ENCODE measurements at regions not wholly inside any gene's neighbourhood (a gene's known extent, or its start where the extent isn't known, plus 50 kb on each side); places are given as distances from the start of the nearest gene placed in this dataset.
"Not testable (repeated sequence)": the region's sequence is repeated elsewhere in the genome, so short reads cannot be mapped to it uniquely, and the experiment has no call there.

GRCh38 chrY:14356154-14356553 is 168.2 kb upstream of the NLGN4Y start:
- DNase-seq: no peak

GRCh38 chrY:14360748-14361500 is 163.4 kb upstream of the NLGN4Y start:
- no peak for DNase-seq

GRCh38 chrY:14373608-14374007 is 150.7 kb upstream of the NLGN4Y start:
- no peak for DNase-seq

DNA sequence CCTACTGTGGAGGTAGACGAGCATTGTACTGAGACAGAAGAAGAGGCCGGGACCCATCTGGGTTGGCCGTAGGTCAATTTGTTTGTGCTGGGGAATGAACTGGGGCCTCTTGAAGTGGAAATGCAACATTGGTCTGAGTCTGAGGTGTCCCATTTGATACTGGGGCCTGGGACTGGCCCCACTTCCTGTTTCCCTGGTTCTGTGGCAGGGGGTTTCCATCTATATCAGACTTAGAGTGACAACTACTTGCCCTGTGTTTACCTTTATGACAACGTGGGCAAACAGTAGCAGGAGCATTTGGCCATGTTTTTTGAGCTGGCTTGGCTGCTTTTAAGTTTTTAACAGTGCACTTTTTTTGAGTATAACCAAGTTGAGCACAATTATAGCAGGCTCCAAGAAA is 146.1 kb upstream of the NLGN4Y start:
- no peak for DNase-seq

GRCh38 chrY:14410549-14411030 is 113.7 kb upstream of the NLGN4Y start:
- not testable (repeated sequence) for DNase-seq

- no peak for DNase-seq
Observed at GRCh38 chrY:14411334-14411733, 113.0 kb upstream of the NLGN4Y start.

GRCh38 chrY:14436546-14436945 is 87.8 kb upstream of the NLGN4Y start:
- no peak for DNase-seq

DNA sequence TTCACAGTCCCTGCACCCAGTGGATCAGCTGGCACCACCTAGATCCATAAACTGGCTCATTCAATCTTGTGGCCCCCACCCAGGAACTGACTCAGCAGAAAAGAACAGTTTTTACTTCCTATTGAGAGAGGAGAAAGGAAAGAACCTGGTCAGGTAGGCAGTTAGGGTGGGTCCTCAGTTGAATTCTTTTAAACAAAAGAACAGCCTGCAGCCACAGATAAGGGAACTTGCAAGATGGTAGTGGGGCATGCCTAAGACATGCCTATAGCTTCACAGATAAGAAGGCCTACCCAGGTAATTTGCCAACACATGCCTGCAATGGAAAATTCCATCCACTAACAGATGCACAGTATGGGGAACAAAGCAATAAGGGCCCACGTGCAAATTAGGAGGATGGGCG is 86.7 kb upstream of the NLGN4Y start:
- no peak for DNase-seq

DNA sequence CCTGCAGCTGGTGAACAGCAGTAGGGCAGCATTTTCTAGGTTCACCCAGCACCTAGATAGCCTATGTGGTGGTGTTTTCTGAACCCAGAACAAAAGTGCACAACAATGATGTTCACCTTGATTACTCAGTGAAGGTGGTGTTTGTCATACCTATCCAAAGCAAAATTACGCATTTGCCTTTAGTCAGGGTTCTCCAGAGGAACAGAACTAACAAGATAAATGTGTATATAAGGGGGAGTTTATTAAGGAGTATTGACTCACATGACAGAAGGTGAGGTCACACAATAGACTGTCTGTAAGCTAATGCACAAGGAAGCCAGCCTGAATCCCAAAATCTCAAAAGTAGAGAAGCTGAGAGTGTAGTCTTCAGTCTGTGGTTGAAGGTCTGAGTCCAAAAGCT is 85.9 kb upstream of the NLGN4Y start:
- no peak for DNase-seq

DNA sequence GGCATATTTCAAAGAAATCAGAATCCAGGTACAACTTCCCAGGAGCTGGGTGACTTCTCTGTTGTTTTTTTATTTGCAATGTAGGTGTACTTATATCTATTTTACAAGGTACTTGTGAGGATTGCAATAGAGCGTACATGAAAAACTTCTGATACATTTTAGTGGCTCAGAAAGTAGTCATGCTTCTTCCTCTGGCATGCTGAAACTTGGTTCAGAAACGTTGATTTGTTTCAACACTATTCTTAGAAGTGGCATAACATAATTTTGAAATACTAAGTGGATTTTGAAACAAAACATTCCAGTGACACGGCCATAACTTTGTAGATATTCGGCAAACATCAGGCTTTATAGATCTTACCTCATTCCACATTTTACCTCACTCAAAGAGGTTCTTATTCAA is 79.8 kb upstream of the NLGN4Y start:
- DNase-seq: no peak

DNA sequence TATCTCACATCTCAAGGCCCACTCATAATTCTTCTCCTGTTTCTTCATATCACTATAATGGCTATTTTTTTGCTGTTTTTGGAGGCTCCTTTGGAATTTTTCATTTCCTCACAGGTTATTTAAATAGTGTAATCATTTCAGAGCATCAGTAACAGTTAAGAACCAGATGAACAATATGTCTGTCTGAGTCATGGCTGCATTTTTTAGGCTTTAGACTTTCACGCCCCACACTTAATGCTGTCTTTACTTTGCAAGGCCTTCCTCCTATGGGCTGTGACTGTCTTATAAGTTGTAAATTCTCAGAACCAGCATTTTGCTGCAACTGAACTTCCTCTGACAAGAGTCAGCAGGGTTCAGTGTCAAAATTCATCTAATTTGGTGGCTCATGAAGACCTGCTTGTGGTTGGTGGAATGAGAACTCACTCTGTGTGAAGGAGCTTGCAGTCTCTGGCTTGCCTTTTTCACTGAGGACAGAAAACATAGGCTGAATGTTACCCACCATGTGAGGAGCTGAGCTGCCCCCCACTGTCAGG is 56.1 kb upstream of the NLGN4Y start:
- DNase-seq: no peak

DNA sequence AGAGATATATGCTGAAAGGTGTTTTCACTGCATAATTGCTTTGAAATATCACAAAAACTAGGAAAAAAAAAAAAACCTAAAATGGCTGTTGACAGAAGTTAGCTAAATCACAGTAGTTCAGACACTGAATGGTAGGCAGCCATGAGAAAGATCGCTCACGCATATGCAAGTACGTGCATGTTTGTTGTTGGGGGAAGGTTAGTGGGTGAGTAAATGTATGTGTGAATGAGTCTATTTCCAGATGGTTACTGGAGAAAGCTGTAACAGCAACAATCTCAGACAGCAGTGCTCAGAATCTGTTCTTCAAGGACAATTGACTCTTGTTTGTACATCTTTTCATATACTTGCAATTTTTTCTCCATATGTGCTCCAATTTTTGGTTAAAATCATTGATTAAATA is 51.9 kb upstream of the NLGN4Y start:
- DNase-seq: no peak

- DNase-seq: no peak
Observed at GRCh38 chrY:14473320-14473719, 51.0 kb upstream of the NLGN4Y start.

All from activated naive CD4-positive, alpha-beta T cell treated with Interleukin-2 at 50 U/mL for 16 hours (primary cell).